Astrocyte of the spinal cord (primary cell): ENCODE measurements at regions not wholly inside any gene's neighbourhood (a gene's known extent, or its start where the extent isn't known, plus 50 kb on each side); places are given as distances from the start of the nearest gene placed in this dataset.

Source experiments
- DNase-seq: peaks from one replicate; pipeline ENCODE4 v3.0.0; 2011; ENCODE audit warnings: low read depth, low spot score
- H3K4me3 ChIP-seq: 2 replicates; pipeline ENCODE4 v1.5.1; 2011; ENCODE audit warnings: low read depth, mild to moderate bottlenecking, low read length, moderate library complexity
- CTCF ChIP-seq: IDR thresholded peaks from 2 replicates; pipeline ENCODE4 v1.5.1; 2012; ENCODE audit warnings: low read depth, mild to moderate bottlenecking, low read length, inconsistent platforms
- in situ Hi-C: cut with HindIII; loops from 2 replicates; pipeline ENCODE4 v1.10.0; 2017; ENCODE audit warnings: low sequenced_read_pairs

GRCh38 chr22:27142286-27142685, 484.9 kb downstream of the MIAT start:
- no peak for TF ChIP-seq CTCF
- H3K4me3 ChIP-seq, result no peak overlapping the region
- in situ Hi-C loops, result no loop called here
- DNase-seq, result no peak

DNA sequence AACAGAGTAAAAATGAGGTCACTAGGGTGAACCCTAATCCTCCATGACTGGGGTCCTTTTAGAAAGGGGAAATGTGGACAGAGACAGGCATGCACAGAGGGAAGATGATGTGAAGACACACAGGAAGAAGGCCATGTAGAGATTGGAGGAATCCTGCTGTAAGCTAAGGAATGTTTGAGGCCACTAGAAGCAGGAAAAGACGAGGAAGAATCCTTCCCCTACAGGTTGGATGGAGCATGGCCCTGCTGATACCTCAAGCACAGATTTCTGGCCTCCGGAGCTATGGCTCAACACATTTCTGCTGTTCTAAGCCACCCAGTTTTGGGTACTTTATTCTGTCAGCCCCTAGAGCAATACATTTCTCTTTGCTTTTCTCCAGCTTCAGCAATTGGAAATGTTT, 486.9 kb downstream of the MIAT start:
- H3K4me3 ChIP-seq, result no peak overlapping the region
- no peak for TF ChIP-seq CTCF
- in situ Hi-C loops, result no loop called here
- no peak for DNase-seq

DNA sequence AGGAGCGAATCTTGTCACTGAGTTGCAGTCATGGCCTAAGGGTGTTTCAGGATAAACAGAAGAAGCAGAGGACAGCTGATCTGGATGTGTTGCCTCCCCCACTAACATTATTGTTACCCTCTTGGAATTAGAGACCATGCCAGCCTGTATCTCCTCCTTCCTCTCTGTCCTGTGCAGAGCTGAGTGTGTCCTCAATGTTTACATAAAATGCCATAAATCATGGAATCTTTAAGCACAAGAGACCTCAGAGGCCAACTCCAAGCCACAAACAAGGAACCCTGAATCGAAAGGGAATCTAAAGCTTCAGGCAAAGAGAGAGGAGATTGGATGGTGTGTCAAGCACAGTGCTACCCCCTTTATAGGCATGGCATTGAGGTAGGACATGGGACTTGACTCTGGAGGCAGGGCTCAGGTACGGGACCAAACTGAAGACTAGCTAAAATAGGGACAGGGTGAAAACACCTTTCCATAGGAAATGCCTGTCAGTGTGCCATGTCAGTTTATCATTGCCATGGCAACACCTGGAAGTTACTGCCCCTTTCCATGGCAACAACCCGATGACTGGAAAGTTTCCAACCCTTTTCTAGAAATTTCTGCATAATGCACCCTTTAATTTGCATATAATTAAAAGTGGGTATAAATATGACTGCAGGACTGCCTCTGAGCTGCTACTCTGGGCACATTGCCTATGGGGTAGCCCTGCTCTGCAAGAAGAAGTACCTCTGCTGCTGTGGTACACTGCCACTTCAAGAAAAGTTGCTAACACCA, 489.7 kb downstream of the MIAT start:
- in situ Hi-C loops, result no loop called here
- no peak for TF ChIP-seq CTCF
- no peak overlapping the region for H3K4me3 ChIP-seq
- no peak for DNase-seq

DNA sequence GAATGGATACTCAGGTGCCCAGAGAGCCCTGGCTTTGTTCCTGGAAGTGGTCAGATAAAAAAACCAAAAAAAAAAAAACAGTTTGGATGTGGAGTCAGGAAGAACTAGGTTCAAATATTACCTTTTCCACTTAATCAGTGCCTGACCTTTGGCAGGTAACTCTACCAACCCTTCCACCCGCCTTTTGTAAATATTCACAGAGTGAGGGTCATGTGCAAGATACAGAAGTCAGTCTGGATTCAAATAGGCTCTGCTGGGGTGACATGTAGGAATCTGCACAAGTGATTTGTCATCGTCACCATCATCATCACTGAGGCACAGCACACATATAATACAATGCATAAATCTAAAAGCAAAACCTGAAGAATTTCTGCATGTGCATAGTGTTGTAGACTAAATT, 490.7 kb downstream of the MIAT start:
- in situ Hi-C loops, result no loop called here

GRCh38 chr22:27148886-27149470, 491.6 kb downstream of the MIAT start:
- no peak overlapping the region for H3K4me3 ChIP-seq
- TF ChIP-seq CTCF, result no peak
- in situ Hi-C loops, result no loop called here
- DNase-seq, result no peak

More for the DNA sequence above, 490.7 kb downstream of the MIAT start:
- H3K4me3 ChIP-seq, result no peak overlapping the region
- DNase-seq, result no peak
- no peak for TF ChIP-seq CTCF

DNA sequence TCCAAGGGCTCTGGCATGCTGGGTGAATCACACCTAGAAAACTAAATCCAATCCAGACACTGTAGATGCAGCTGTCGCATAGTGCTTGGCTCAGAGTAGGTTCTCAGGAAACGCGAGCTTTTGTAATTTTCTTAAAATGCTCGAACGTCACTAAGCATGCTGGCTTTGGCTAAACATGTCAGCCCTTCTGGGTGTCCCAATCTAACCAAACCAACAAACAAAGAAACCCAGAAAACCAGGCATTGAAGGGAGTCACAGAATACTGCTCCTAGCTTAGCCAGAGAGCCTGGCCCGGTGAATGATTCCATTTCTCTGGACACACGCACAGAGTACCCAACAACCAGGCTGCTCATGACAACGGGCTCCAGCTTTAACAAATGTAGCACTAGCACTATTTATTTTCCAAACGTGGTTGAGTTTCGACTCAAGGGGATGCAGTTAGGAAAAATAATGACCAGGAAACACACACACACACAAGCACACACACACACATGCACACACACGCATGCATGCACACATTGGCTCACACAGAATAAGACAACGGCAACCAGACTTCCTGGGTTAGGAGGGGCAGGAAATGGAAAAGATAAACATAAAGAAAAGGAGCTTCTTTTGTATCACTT, 492.6 kb downstream of the MIAT start:
- DNase-seq, result no peak

More for the DNA sequence above, 492.6 kb downstream of the MIAT start:
- TF ChIP-seq CTCF, result no peak
- in situ Hi-C loops, result no loop called here
- H3K4me3 ChIP-seq, result no peak overlapping the region
